ENCODE measurements at regions not wholly inside any gene's neighbourhood (a gene's known extent, or its start where the extent isn't known, plus 50 kb on each side); places are given as distances from the start of the nearest gene placed in this dataset. TPM values are rescaled to one million over a fixed set of nuclear protein-coding genes. Genes with fewer than 3 reads are reported as not detected.

GRCh38 chr3:27536491-27536890, 52.3 kb upstream of the SLC4A7 start:
- no peak overlapping the region for H3K4me2 ChIP-seq
- H3K36me3 ChIP-seq (replicated peaks; ENCODE audit: insufficient read depth, low read depth): no peaks in the 10 kb centered on the region
- H3K9me3 ChIP-seq (ENCODE audit: low read depth): no peaks in the 10 kb centered on the region
- no peak for DNase-seq (ENCODE audit: low spot score)
- H3K27me3 ChIP-seq: no peaks in the 10 kb centered on the region
- no peak overlapping the region for H3K27ac ChIP-seq
- peaks cover 11% of the 10 kb centered on the region for H3K4me1 ChIP-seq (ENCODE audit: insufficient read depth)
- no peaks in the 10 kb centered on the region for H3K9me2 ChIP-seq (replicated peaks; ENCODE audit: insufficient read depth)
- no peaks in the 10 kb centered on the region for H3K79me2 ChIP-seq
- no peak for TF ChIP-seq EZH2 (IDR thresholded peaks at IDR 0.05; ENCODE audit: borderline replicate concordance)
- TF ChIP-seq, protein P1, sequence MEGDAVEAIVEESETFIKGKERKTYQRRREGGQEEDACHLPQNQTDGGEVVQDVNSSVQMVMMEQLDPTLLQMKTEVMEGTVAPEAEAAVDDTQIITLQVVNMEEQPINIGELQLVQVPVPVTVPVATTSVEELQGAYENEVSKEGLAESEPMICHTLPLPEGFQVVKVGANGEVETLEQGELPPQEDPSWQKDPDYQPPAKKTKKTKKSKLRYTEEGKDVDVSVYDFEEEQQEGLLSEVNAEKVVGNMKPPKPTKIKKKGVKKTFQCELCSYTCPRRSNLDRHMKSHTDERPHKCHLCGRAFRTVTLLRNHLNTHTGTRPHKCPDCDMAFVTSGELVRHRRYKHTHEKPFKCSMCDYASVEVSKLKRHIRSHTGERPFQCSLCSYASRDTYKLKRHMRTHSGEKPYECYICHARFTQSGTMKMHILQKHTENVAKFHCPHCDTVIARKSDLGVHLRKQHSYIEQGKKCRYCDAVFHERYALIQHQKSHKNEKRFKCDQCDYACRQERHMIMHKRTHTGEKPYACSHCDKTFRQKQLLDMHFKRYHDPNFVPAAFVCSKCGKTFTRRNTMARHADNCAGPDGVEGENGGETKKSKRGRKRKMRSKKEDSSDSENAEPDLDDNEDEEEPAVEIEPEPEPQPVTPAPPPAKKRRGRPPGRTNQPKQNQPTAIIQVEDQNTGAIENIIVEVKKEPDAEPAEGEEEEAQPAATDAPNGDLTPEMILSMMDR (IDR thresholded peaks at IDR 0.05; ENCODE audit: poor library complexity): no peak
- no peaks in the 10 kb centered on the region for H4K20me1 ChIP-seq (ENCODE audit: insufficient read depth, poor library complexity, severe bottlenecking)
- no peak overlapping the region for H3K4me3 ChIP-seq
- H2AFZ ChIP-seq: no peak overlapping the region
- WGBS (ENCODE audit: low lambda C conversion rate, missing lambda C conversion rate): 92% methylated on average over 1 of the region's 1 CpG

GRCh38 chr3:27535809-27536392, 51.7 kb upstream of the SLC4A7 start:
- peaks cover 11% of the 10 kb centered on the region for H3K4me1 ChIP-seq (ENCODE audit: insufficient read depth)
- H3K4me2 ChIP-seq: no peak overlapping the region
- H3K79me2 ChIP-seq: no peaks in the 10 kb centered on the region
- no peaks in the 10 kb centered on the region for H4K20me1 ChIP-seq (ENCODE audit: insufficient read depth, poor library complexity, severe bottlenecking)
- no peak for DNase-seq (ENCODE audit: low spot score)
- no peaks in the 10 kb centered on the region for H3K36me3 ChIP-seq (replicated peaks; ENCODE audit: insufficient read depth, low read depth)
- TF ChIP-seq EZH2phosphoT487 (IDR thresholded peaks at IDR 0.05; ENCODE audit: low read depth, severe bottlenecking, unreplicated experiment) (no peak), EZH2 (IDR thresholded peaks at IDR 0.05; ENCODE audit: borderline replicate concordance) (no peak)
- TF ChIP-seq, protein P1 (IDR thresholded peaks at IDR 0.05; ENCODE audit: poor library complexity): no peak
- no peaks in the 10 kb centered on the region for H3K9me2 ChIP-seq (replicated peaks; ENCODE audit: insufficient read depth)
- WGBS (ENCODE audit: low lambda C conversion rate, missing lambda C conversion rate): 73% methylated on average over 2 of the region's 2 CpGs
- no peak overlapping the region for H3K27ac ChIP-seq
- H2AFZ ChIP-seq: no peak overlapping the region
- H3K27me3 ChIP-seq: no peaks in the 10 kb centered on the region
- no peaks in the 10 kb centered on the region for H3K9me3 ChIP-seq (ENCODE audit: low read depth)
- H3K4me3 ChIP-seq: no peak overlapping the region

DNA sequence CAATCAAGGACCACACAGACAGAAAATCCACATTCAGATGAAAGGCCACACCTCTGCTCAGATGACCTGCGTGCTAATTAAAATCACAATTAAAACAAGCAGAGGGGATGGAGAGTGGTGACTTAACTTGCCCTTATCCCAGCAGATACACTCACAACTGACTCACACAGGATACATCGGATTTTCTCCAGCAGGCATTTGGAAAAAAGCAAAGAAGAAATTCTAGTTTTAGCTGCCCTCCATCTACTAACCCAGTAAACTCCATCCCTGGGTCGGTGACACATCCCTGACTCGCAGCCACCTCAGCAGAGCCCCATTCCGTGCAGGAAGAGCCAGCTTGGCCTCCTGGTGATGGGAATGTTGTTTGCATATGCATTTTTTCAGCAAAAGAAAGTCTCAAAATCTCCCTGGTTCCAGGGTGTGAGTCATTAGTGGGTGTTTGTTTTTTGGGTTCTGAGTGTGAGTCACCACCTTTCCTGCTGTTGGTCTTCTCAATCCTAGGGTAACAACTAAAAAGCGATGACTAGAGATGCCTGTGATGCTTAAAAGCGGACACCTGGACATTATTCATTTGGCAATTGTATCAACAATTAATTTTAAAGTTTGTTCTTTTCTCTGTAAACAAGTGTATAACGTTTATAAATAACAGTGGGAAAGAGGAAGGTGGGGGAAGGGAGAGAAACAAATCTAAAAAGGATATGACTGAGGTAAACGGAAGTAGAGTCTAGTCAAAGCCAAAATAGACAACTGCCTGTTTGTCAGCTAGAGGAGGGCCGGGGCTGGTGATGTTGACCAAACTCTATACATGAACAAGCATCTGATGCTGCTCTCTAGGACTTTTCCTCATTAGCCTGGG, 49.8 kb upstream of the SLC4A7 start:
- H3K4me1 ChIP-seq (ENCODE audit: insufficient read depth): peaks cover 11% of the 10 kb centered on the region
- 24% methylated on average over 10 of the region's 10 CpGs for WGBS (ENCODE audit: low lambda C conversion rate, missing lambda C conversion rate)
- TF ChIP-seq, protein P1 (IDR thresholded peaks at IDR 0.05; ENCODE audit: poor library complexity): peak; percentile 35
- TF ChIP-seq EZH2 (IDR thresholded peaks at IDR 0.05; ENCODE audit: borderline replicate concordance): no peak
- no peaks in the 10 kb centered on the region for H3K9me3 ChIP-seq (ENCODE audit: low read depth)
- peak; percentile 80 for DNase-seq (ENCODE audit: low spot score)
- no peaks in the 10 kb centered on the region for H3K36me3 ChIP-seq (replicated peaks; ENCODE audit: insufficient read depth, low read depth)
- H3K79me2 ChIP-seq: no peaks in the 10 kb centered on the region
- peak overlapping the region; percentile 42 for H3K4me2 ChIP-seq
- H2AFZ ChIP-seq: no peak overlapping the region
- no peaks in the 10 kb centered on the region for H3K27me3 ChIP-seq
- no peak overlapping the region for H3K4me3 ChIP-seq
- peak overlapping the region; percentile 43 for H3K27ac ChIP-seq
- no peaks in the 10 kb centered on the region for H4K20me1 ChIP-seq (ENCODE audit: insufficient read depth, poor library complexity, severe bottlenecking)
- no peaks in the 10 kb centered on the region for H3K9me2 ChIP-seq (replicated peaks; ENCODE audit: insufficient read depth)

Small RNAs in the stretch of these regions (small RNA-seq; reads per million reads assigned to genes)
- gene AC098614.2 (not detected), gene RF00019 (not detected)

All from hepatocyte (in vitro differentiated cells).